ENCODE measurements at regions not wholly inside any gene's neighbourhood (a gene's known extent, or its start where the extent isn't known, plus 50 kb on each side); places are given as distances from the start of the nearest gene placed in this dataset.
"Not testable (repeated sequence)": the region's sequence is repeated elsewhere in the genome, so short reads cannot be mapped to it uniquely, and the experiment has no call there.

DNA sequence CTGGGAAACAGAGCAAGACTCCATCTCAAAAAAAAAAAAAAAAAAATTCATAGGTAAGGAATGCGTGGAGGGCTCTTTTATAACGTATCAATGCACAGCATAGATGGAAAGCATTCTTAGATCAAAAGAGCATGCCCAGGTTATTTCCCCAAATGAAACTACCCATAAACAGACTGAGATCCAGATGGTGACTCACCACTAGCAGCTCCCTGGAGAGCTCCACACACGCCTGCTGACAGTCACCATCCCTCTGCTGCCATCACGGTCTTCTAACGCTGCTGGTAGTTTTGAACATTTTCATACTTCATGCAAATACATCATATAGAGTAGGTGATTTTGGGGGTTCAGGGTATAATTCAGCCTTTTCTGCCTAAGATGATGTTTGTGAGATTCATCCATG lies 136.9 kb downstream of the ASMT start:
- 61 to 66% methylated on average over 5 of the region's 5 CpGs for WGBS, 2 donors
- no peaks in the 10 kb centered on the region for H3K27me3 ChIP-seq (ENCODE audit: control insufficient read depth in 1 of 2, insufficient read depth in 2 of 2, low read length in 1 of 2)
- intact Hi-C loops (cut with DNase I): no loop called here

DNA sequence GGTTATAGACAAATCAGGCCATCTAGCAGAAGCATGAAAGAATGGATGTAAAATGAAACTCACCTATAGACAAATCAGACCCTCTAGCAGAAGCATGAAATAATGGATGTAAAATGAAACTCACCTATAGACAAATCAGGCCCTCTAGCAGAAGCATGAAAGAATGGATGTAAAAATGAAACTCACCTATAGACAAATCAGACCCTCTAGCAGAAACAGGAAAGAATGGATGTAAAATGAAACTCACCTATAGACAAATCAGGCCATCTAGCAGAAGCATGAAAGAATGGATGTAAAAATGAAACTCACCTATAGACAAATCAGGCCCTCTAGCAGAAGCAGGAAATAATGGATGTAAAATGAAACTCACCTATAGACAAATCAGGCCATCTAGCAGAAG lies 137.9 kb downstream of the ASMT start:
- H3K27ac ChIP-seq (ENCODE audit: low read depth in 1 of 2, low read length in 2 of 2); H3K27me3 ChIP-seq (ENCODE audit: control insufficient read depth in 1 of 2, insufficient read depth in 2 of 2, low read length in 1 of 2); H3K9me3 ChIP-seq (ENCODE audit: control insufficient read depth, low read length); DNase-seq; H3K36me3 ChIP-seq (ENCODE audit: control insufficient read depth in 1 of 2, insufficient read depth in 2 of 2, low read length in 1 of 2); intact Hi-C loops (cut with DNase I); H3K4me3 ChIP-seq (ENCODE audit: low read length in 2 of 2); H3K4me1 ChIP-seq (ENCODE audit: control insufficient read depth in 1 of 2, insufficient read depth in 2 of 2, low read length in 2 of 2); ATAC-seq (ENCODE audit: low FRiP score): not testable (repeated sequence)

More for the DNA sequence above, 136.9 kb downstream of the ASMT start:
- H3K36me3 ChIP-seq (ENCODE audit: control insufficient read depth in 1 of 2, insufficient read depth in 2 of 2, low read length in 1 of 2): no peaks in the 10 kb centered on the region
- ATAC-seq (ENCODE audit: low FRiP score) (no peak), DNase-seq (no peak)
- H3K27ac ChIP-seq (ENCODE audit: low read depth in 1 of 2, low read length in 2 of 2): no peak overlapping the region
- H3K4me1 ChIP-seq (ENCODE audit: control insufficient read depth in 1 of 2, insufficient read depth in 2 of 2, low read length in 2 of 2): no peaks in the 10 kb centered on the region
- no peak overlapping the region for H3K4me3 ChIP-seq (ENCODE audit: low read length in 2 of 2)
- peaks cover 4% of the 10 kb centered on the region for H3K9me3 ChIP-seq (ENCODE audit: control insufficient read depth, low read length)

DNA sequence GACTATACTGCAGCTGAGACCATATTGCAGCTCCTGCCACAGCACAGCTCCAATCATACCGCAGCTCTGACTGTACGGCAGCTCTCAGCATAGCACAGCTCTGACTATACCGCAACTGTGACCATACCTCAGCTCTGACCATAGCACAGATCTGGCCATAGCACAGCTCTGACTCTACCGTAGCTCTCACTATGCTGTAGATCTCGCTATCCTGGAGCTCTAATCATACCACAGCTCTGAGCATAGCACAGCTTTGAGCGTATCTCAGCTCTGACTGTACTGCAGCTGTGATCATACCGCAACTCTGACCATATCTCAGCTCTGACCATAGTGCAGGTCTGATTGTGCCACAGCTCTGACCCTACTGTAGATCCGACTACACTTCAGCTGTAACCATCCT lies 139.2 kb downstream of the ASMT start:
- H3K36me3 ChIP-seq (ENCODE audit: control insufficient read depth in 1 of 2, insufficient read depth in 2 of 2, low read length in 1 of 2): no peaks in the 10 kb centered on the region
- intact Hi-C loops (cut with DNase I): no loop called here
- H3K27me3 ChIP-seq (ENCODE audit: control insufficient read depth in 1 of 2, insufficient read depth in 2 of 2, low read length in 1 of 2): no peaks in the 10 kb centered on the region
- H3K9me3 ChIP-seq (ENCODE audit: control insufficient read depth, low read length): peaks cover 4% of the 10 kb centered on the region
- H3K4me3 ChIP-seq (ENCODE audit: low read length in 2 of 2): no peak overlapping the region
- H3K4me1 ChIP-seq (ENCODE audit: control insufficient read depth in 1 of 2, insufficient read depth in 2 of 2, low read length in 2 of 2): no peaks in the 10 kb centered on the region
- WGBS, 2 donors: 77 to 79% methylated on average over 8 of the region's 8 CpGs
- no peak for DNase-seq
- no peak overlapping the region for H3K27ac ChIP-seq (ENCODE audit: low read depth in 1 of 2, low read length in 2 of 2)
- ATAC-seq (ENCODE audit: low FRiP score): no peak

DNA sequence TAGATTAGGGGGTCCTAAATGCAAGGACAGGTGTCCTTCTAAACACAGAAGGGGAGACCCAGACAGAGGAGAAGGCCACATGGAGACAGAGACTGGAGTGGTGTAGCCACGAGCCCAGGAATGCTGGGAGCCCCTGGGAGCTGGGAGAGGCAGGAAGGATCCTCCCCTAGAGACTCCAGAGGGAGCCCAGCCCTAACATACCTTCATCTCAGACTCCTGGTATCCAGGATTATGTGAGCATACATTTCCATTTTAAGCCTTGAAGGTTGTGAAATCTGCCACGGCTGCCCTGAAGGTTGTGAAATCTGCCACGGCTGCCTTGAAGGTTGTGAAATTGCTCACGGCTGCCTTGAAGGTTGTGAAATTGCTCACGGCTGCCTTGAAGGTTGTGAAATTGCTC lies 148.4 kb downstream of the ASMT start:
- Histone ChIP-seq H3K4me1 (ENCODE audit: control insufficient read depth in 1 of 2, insufficient read depth in 2 of 2, low read length in 2 of 2) (no peaks in the 10 kb centered on the region), H3K36me3 (ENCODE audit: control insufficient read depth in 1 of 2, insufficient read depth in 2 of 2, low read length in 1 of 2) (no peaks in the 10 kb centered on the region), H3K27ac (ENCODE audit: low read depth in 1 of 2, low read length in 2 of 2) (no peak overlapping the region), H3K4me3 (ENCODE audit: low read length in 2 of 2) (no peak overlapping the region), H3K9me3 (ENCODE audit: control insufficient read depth, low read length) (peaks cover 2% of the 10 kb centered on the region), H3K27me3 (ENCODE audit: control insufficient read depth in 1 of 2, insufficient read depth in 2 of 2, low read length in 1 of 2) (no peaks in the 10 kb centered on the region)
- 74 to 84% methylated on average over 3 to 4 of the region's 5 CpGs for WGBS, 2 donors
- ATAC-seq (ENCODE audit: low FRiP score) (no peak), DNase-seq (no peak)
- intact Hi-C loops (cut with DNase I): no loop called here

DNA sequence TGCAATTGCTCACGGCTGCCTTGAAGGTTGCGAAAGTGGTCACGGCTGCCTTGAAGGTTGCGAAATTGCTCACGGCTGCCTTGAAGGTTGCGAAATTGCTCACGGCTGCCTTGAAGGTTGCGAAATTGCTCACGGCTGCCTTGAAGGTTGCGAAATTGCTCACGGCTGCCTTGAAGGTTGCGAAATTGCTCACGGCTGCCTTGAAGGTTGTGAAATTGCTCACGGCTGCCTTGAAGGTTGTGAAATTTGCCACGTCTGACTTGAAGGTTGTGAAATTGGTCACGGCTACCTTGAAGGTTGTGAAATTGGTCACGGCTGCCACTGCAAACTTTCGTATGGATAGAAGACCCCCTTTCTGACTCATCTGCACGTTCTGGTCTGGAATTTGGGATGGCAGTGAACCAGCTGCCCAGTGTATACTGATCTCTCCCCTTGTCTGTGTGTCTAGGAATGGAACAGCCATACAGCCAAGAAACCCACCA lies 150.1 kb downstream of the ASMT start:
- H3K27ac ChIP-seq (ENCODE audit: low read depth in 1 of 2, low read length in 2 of 2); ATAC-seq (ENCODE audit: low FRiP score); H3K9me3 ChIP-seq (ENCODE audit: control insufficient read depth, low read length); H3K36me3 ChIP-seq (ENCODE audit: control insufficient read depth in 1 of 2, insufficient read depth in 2 of 2, low read length in 1 of 2); intact Hi-C loops (cut with DNase I); H3K27me3 ChIP-seq (ENCODE audit: control insufficient read depth in 1 of 2, insufficient read depth in 2 of 2, low read length in 1 of 2); H3K4me3 ChIP-seq (ENCODE audit: low read length in 2 of 2); DNase-seq; H3K4me1 ChIP-seq (ENCODE audit: control insufficient read depth in 1 of 2, insufficient read depth in 2 of 2, low read length in 2 of 2): not testable (repeated sequence)
- 75 to 81% methylated on average over 14 to 19 of the region's 19 CpGs for WGBS, 2 donors

DNA sequence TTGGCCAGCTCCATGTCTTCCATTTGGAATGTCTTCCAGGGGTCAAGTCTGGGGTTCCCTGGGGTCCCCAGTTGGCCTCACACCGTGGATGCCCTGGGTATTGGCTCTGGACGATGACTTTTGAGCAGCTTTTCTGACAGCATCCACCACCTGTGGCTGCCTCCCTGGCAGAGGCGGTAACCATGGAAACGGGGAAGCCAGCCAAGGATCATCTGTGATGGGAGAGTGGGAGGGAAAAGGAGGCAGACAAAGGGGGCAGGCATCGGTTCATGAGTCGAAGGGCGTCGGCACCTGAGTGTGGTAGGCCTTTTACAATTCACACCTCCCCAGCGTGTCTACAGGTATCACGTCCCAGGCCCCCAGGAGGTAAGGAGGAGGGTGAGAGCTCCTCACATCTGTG lies 152.2 kb downstream of the ASMT start:
- H3K9me3 ChIP-seq (ENCODE audit: control insufficient read depth, low read length): peaks cover 6% of the 10 kb centered on the region
- ATAC-seq (ENCODE audit: low FRiP score) (no peak), DNase-seq (no peak)
- intact Hi-C loops (cut with DNase I): no loop called here
- H3K4me1 ChIP-seq (ENCODE audit: control insufficient read depth in 1 of 2, insufficient read depth in 2 of 2, low read length in 2 of 2): no peaks in the 10 kb centered on the region
- H3K4me3 ChIP-seq (ENCODE audit: low read length in 2 of 2): no peak overlapping the region
- H3K27me3 ChIP-seq (ENCODE audit: control insufficient read depth in 1 of 2, insufficient read depth in 2 of 2, low read length in 1 of 2): no peaks in the 10 kb centered on the region
- no peak overlapping the region for H3K27ac ChIP-seq (ENCODE audit: low read depth in 1 of 2, low read length in 2 of 2)
- no peaks in the 10 kb centered on the region for H3K36me3 ChIP-seq (ENCODE audit: control insufficient read depth in 1 of 2, insufficient read depth in 2 of 2, low read length in 1 of 2)
- 63 to 65% methylated on average over 10 of the region's 10 CpGs for WGBS, 2 donors

DNA sequence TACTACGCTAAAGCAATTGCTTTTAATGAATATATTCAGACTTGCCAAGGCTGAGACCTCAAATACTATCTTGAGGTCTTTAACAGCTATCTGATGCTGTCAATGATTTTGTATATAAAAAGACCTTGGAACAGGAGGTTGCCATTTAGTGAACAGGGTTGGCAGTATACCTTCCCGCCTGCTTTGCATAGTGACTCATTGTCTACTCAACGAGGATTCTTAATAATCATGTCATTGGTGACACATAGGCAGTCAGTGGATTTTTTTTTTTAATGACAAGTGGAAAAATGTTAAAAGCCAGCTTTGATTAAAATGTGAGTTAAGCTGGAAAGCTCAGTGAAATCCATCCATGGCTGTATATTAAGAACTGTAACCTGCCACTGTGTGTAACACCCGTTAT lies 164.0 kb downstream of the ASMT start:
- H3K4me1 ChIP-seq (ENCODE audit: control insufficient read depth in 1 of 2, insufficient read depth in 2 of 2, low read length in 2 of 2): no peaks in the 10 kb centered on the region
- no peaks in the 10 kb centered on the region for H3K36me3 ChIP-seq (ENCODE audit: control insufficient read depth in 1 of 2, insufficient read depth in 2 of 2, low read length in 1 of 2)
- H3K4me3 ChIP-seq (ENCODE audit: low read length in 2 of 2): no peak overlapping the region
- peaks cover 0 to 2% of the 10 kb centered on the region in 2 donors for H3K27me3 ChIP-seq (ENCODE audit: control insufficient read depth in 1 of 2, insufficient read depth in 2 of 2, low read length in 1 of 2)
- DNase-seq (no peak), ATAC-seq (ENCODE audit: low FRiP score) (no peak)
- 82 to 84% methylated on average over 4 of the region's 4 CpGs for WGBS, 2 donors
- intact Hi-C loops (cut with DNase I): no loop called here
- peaks cover 3% of the 10 kb centered on the region for H3K9me3 ChIP-seq (ENCODE audit: control insufficient read depth, low read length)
- H3K27ac ChIP-seq (ENCODE audit: low read depth in 1 of 2, low read length in 2 of 2): no peak overlapping the region

DNA sequence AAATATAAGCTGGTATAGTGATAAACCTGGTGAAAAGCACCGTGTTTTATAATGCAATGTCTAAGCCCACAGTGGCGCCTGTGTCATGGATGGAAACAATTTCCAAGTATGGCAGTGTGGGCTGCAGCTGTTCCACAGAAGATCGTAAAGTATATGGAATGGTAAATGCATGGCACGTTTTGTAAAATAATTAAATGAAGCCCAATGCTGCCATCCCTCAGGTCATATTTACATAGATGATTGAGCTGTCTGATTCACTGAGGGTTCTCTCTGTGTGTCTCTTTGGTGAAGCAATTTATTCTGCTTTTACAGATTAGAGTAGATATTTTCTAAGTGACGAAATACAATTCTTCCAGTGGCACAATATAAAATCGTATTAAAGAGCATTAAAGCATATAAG lies 164.8 kb downstream of the ASMT start:
- Histone ChIP-seq H3K27me3 (ENCODE audit: control insufficient read depth in 1 of 2, insufficient read depth in 2 of 2, low read length in 1 of 2) (peaks cover 0 to 2% of the 10 kb centered on the region in 2 donors), H3K9me3 (ENCODE audit: control insufficient read depth, low read length) (peaks cover 3% of the 10 kb centered on the region), H3K4me1 (ENCODE audit: control insufficient read depth in 1 of 2, insufficient read depth in 2 of 2, low read length in 2 of 2) (no peaks in the 10 kb centered on the region), H3K36me3 (ENCODE audit: control insufficient read depth in 1 of 2, insufficient read depth in 2 of 2, low read length in 1 of 2) (no peaks in the 10 kb centered on the region), H3K4me3 (ENCODE audit: low read length in 2 of 2) (no peak overlapping the region), H3K27ac (ENCODE audit: low read depth in 1 of 2, low read length in 2 of 2) (no peak overlapping the region)
- intact Hi-C loops (cut with DNase I): no loop called here
- 75 to 84% methylated on average over 6 of the region's 6 CpGs for WGBS, 2 donors
- DNase-seq (no peak), ATAC-seq (ENCODE audit: low FRiP score) (no peak)

DNA sequence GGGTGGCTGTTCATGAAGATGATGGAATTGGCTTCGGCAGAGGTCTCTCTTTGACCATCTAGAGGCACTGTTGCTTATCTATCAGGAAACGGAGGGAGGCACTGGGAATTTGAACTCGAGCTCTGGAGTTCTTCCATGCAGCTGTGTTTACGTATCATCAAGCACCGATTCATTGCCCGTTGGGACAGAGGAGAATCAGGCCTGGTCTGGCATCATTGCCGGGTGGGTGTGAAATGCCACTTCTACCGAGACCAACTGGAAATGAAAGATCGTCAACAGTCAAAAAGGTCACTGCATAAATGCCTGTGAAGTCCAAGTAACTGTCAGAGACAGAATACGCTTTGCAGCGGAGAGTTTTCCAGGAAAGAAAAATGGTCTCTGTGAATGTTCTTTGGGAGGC lies 166.9 kb downstream of the ASMT start:
- ATAC-seq (ENCODE audit: low FRiP score) (no peak), DNase-seq (no peak)
- intact Hi-C loops (cut with DNase I): no loop called here
- 56 to 57% methylated on average over 11 of the region's 11 CpGs for WGBS, 2 donors
- H3K4me3 ChIP-seq (ENCODE audit: low read length in 2 of 2): no peak overlapping the region
- H3K27me3 ChIP-seq (ENCODE audit: control insufficient read depth in 1 of 2, insufficient read depth in 2 of 2, low read length in 1 of 2): peaks cover 0 to 2% of the 10 kb centered on the region in 2 donors
- H3K27ac ChIP-seq (ENCODE audit: low read depth in 1 of 2, low read length in 2 of 2): no peak overlapping the region
- H3K9me3 ChIP-seq (ENCODE audit: control insufficient read depth, low read length): peaks cover 4% of the 10 kb centered on the region
- H3K36me3 ChIP-seq (ENCODE audit: control insufficient read depth in 1 of 2, insufficient read depth in 2 of 2, low read length in 1 of 2): no peaks in the 10 kb centered on the region
- no peaks in the 10 kb centered on the region for H3K4me1 ChIP-seq (ENCODE audit: control insufficient read depth in 1 of 2, insufficient read depth in 2 of 2, low read length in 2 of 2)

Measured in aorta (tissue), 5 donors.